Activated CD4-positive, CD25-positive, alpha-beta regulatory T cell treated with anti-CD3 and anti-CD28 coated beads, Interleukin-2, amount 50 U/mL, for 72 hours (primary cell): ENCODE measurements at regions not wholly inside any gene's neighbourhood (a gene's known extent, or its start where the extent isn't known, plus 50 kb on each side); places are given as distances from the start of the nearest gene placed in this dataset.

Experiments used
- DNase-seq: peaks from one replicate; pipeline ENCODE4 v3.0.0; 2021

DNA sequence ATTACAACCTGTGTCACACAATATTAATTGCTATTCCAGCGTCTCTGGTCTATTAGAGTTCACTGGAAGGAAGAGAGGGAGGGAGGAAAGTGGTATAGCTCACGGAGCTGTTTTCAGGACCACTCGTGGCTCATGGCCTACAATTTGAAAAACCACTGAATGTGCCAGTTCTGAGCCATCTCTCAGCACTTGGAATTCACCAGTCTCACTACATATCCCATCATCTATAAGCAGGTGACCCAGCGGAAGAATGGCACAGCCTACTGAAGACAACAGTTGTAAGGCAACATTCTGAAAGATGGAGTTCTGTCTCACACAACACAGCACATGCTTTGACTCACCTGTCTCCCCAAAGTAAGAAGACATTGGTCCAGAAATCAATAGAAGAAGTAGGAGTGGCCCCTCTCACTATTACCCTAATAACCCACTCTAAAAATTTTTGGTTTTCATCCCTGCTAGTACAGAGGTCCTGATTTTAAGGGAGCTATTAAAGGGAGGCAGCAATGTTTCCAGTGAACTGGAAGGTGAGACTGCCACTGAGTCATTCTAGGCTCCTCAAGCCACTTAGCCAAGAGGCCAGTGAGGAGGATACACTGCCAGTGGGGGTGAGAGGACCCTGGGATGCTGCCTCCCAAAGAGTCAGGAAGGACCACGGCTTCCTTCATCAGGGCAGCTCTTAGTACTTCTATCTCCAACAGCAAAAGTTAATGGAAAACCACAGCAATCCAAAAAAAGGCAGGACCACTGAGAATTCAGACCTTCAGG is 50.0 kb upstream of the DOCK9 start:
- DNase-seq, result no peak

- DNase-seq, result no peak
Observed at GRCh38 chr13:99028890-99029289, 51.0 kb upstream of the DOCK9 start.

- DNase-seq, result no peak
Observed at GRCh38 chr13:99029576-99029975, 51.7 kb upstream of the DOCK9 start.

DNA sequence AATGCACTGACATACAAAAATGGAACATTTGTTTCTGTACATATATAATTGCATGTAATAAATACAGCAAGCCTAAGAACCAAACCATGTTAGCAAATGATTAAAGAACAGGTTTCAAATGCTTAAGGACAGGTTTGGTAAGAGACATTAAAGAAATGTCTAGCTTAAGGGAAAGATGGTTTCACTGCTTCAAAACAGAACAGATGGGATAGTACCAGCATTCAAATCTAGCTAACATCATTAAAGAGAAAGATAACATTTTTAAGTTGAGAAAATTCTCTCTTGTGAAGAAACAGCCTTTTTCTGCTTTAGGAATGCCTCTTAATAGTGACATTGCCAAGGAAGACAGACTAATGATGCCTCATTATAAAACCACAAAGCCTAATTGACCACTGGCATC is 52.5 kb upstream of the DOCK9 start:
- DNase-seq, result no peak

- DNase-seq, result no peak
Observed at GRCh38 chr13:99031832-99032231, 54.0 kb upstream of the DOCK9 start.

DNA sequence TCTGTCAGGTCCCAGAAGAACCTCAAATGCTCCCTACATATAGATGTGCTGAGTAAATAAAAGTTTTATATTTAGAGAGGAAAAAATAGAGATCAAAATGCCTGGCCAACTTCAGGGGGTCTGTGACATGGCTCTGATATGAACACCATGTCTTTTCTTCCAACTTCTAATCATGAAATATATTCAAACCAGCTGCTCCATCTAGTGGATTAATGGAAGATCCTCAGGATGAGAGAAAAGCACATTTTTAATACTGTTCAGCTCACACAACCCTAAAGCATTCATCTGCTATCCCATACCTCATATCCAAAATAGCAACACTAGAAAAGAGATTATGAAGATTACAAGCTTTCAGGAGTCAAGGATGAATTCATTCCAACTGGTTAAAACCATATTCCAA is 56.0 kb upstream of the DOCK9 start:
- DNase-seq, result no peak

GRCh38 chr13:99034333-99035085 is 56.6 kb upstream of the DOCK9 start:
- DNase-seq, result no peak

DNA sequence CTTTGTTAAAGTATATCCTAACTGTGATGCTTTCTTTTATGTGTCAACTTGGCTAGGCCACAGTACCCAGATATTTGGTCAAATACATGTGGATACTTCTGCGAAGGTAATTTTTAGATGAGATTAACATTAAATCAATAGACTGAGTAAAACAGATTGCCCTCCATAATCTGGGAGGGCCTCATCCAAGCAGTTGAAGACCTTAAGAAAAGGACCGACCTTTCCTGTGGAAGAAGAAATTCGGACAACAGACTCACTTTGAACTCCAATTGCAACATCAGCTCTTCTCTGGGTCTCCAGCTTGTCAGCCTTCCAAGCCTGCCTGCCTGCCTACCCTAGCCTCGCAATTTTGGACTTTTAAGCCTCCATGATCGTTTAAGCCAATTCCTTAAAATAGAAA is 57.9 kb upstream of the DOCK9 start:
- DNase-seq, result no peak

DNA sequence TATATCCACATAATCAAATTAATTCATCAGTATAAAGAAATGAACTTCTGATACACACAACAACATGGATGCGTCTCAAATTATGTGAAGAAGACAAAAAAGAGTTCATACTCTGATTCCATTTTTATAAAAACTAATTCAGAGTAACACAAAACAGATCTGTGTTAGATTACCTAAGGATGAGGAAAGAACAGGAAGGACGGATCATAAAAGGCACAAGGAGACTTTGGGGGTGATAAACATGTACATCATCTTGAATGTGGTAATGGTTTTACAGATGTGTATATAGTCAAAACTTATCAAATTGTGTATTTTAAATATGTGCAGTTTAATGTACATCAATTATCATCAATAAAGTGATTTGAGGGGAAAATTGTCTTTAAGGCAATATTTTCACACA is 59.9 kb upstream of the DOCK9 start:
- no peak for DNase-seq

- no peak for DNase-seq
Observed at GRCh38 chr13:99039718-99040280, 61.9 kb upstream of the DOCK9 start.

- DNase-seq, result no peak
Observed at GRCh38 chr13:99040536-99041131, 62.8 kb upstream of the DOCK9 start.

- no peak for DNase-seq
Observed at GRCh38 chr13:99041337-99041736, 63.5 kb upstream of the DOCK9 start.

- no peak for DNase-seq
Observed at GRCh38 chr13:99041788-99042187, 63.9 kb upstream of the DOCK9 start.

- DNase-seq, result no peak
Observed at GRCh38 chr13:99042521-99043250, 64.8 kb upstream of the DOCK9 start.

GRCh38 chr13:99043831-99044231 is 66.0 kb upstream of the DOCK9 start:
- DNase-seq, result no peak

DNA sequence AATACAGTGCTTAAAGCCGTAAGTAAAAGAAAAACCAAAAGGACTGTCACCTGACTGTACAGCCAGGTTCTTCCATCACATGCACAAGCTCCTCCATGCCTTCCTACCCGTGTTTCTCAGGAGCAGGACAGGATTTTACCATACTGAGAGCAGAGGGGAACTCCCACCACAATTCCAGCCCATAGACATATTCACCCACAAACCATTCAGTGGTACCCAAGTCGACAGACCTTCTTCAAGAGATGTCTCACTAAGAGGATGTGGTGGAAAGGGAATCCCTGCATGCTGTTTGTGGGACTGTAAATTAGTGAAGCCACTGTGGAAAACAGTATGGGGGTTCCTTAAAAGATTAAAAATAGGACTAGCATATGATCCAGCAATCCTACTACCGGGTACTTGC is 66.9 kb upstream of the DOCK9 start:
- DNase-seq, result no peak

GRCh38 chr13:99045396-99045795 is 67.5 kb upstream of the DOCK9 start:
- no peak for DNase-seq

DNA sequence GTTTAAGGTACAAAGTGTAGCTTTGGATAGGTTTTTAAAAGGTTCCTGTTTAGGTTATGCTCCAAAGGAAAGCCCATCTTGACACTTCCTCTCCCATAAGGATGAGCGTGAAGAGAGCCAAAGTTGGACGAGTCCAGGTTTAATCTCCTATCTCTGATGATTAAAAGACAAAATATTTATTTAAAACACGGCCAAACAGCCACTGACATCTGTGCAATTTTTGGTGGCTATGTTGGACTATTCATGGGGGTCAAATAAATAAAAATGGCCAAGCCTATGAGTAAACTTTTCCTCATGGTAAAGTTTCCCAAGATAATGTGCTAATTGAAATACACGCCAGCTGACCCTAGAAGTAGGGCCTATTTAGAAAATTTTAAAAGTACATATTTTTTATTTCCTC is 69.0 kb upstream of the DOCK9 start:
- no peak for DNase-seq

GRCh38 chr13:99050983-99051488 is 73.2 kb upstream of the DOCK9 start:
- DNase-seq, result no peak

GRCh38 chr13:99051768-99052455 is 74.0 kb upstream of the DOCK9 start:
- no peak for DNase-seq

DNA sequence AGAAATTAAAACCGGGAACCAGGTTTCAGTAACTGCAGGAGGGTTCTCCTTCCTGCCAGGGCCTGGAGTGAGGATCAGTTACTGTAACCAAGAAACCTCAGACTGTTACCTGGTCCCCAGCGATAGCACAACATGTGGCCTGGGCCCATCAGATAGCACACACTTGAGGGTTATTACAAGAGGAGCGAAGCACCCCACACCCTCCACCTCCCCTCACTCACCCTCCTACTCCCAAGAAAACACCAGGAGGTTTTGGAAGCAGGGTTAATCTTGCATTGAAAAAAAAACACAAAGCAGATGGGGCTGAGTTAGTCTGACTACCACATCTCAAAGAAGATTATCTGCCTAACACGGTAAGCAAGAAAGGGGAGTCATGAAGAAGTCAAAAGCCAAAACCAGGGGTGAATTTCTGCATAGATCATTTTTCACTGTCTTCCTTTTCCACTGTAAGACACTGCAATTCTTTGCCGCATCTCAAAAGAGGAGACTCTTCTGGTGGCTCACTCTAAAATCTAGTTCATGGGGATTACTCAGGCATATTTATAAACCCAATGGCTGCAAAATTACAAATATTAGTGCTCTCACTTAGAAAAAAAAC is 75.9 kb upstream of the DOCK9 start:
- no peak for DNase-seq

GRCh38 chr13:99055281-99055680 is 77.4 kb upstream of the DOCK9 start:
- DNase-seq, result no peak
